ENCODE measurements at regions not wholly inside any gene's neighbourhood (a gene's known extent, or its start where the extent isn't known, plus 50 kb on each side); places are given as distances from the start of the nearest gene placed in this dataset.
"Not testable (repeated sequence)": the region's sequence is repeated elsewhere in the genome, so short reads cannot be mapped to it uniquely, and the experiment has no call there.

- not testable (repeated sequence) for TF ChIP-seq CTCF (optimal IDR thresholded peaks at IDR 0.05 in 1 of 3, IDR thresholded peaks at IDR 0.05 in 1 of 3, conservative IDR thresholded peaks at IDR 0.05 in 1 of 3; ENCODE audit: extremely low read depth in 1 of 3, insufficient read depth in 2 of 3, low read length in 3 of 3); EZH2 (IDR thresholded peaks at IDR 0.05; ENCODE audit: low read length)
These were observed 314.9 kb downstream of the ADGRD1 start for GRCh38 chr12:131268571-131268970.

Data from keratinocyte (primary cell).